HT-29 (cell line): ENCODE measurements at regions not wholly inside any gene's neighbourhood (a gene's known extent, or its start where the extent isn't known, plus 50 kb on each side); places are given as distances from the start of the nearest gene placed in this dataset.
"Not testable (repeated sequence)": the region's sequence is repeated elsewhere in the genome, so short reads cannot be mapped to it uniquely, and the experiment has no call there.

ENCODE experiments used
- DNase-seq: peaks from one replicate; pipeline ENCODE4 v3.0.0-alpha.2; 2015; ENCODE audit warnings: low spot score

DNA sequence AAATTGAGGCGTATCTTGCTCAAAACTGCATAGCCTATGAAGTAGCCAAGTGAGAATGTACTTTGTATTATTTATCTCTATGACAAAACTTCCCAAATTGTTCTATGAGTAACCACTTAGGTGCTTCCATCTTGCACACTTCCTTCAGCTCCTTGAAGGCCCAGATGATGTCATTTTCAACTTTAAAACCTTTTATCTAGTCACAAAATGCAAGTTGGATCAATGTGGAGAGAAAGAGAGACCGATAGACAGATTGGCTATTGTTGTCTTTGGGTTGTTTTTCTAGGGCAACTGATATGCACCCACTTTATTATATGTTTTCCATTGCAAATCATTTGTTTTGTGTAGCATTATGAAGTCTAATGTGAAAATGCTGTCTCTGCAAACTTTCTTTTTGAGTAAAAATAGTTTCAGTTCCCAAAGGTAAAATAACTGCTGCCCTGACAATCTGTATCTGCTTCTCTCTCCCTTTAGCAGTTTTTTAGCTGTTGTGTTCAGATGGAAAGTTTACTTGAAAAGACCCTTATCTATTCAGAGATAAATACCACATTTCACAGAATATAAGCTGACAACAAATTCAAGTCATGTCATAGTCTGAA is 73.7 kb upstream of the CITED2 start:
- DNase-seq, result no peak

DNA sequence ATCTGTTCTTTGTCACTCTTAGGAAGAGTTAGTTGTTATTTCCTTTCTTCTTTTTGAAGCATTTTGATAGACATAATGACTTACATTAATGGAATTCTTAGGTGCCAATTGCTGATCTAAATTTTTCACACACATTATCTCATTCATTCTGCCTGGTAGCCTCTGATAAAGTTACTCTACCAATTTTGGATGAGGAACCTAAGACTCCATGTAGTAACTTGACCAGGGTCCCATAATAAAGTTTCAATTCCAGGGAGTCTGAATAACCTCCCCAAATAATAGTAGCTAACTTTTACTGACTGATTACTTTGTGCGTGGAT is 73.2 kb upstream of the CITED2 start:
- DNase-seq, result no peak

DNA sequence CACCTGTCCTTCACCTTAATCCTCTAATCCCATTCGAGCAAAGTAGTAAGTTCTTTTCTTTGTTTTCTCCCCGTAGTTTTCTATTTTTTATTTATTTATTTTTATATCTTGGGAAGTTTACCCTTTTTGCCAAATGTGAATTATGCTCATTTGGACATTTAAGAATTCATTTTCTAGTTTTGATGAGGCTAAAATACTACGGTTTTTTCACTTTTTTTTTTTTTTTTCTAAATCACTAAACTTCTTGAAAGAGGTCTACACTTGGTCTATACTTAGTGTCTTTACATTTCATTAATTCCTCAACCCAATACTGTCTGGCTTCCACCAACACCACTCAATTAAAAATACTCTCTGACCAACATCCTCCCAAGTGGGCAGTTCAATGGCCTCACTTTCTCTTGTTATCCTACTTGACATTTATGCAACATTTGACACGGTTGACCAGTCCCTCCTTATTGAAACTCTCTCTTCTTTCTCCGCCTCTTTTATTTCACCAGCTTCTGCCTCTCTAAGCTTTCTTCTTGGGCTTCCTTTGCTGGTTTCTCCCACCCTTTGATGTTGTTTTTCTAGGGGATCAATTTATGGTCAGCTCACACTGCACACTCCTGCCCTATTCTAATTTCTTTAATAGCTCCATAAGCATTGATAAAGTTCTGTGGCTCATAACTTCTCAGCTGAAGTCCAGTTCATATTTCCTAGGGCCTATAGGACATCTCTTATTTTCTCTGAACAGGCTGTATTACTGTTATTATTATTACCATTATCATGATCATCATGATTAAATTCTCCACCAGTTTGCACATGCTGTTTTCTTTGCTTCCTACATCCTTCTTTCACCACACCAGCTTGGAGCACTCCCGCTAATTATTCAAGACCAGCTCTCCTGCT is 72.6 kb upstream of the CITED2 start:
- DNase-seq, result no peak

DNA sequence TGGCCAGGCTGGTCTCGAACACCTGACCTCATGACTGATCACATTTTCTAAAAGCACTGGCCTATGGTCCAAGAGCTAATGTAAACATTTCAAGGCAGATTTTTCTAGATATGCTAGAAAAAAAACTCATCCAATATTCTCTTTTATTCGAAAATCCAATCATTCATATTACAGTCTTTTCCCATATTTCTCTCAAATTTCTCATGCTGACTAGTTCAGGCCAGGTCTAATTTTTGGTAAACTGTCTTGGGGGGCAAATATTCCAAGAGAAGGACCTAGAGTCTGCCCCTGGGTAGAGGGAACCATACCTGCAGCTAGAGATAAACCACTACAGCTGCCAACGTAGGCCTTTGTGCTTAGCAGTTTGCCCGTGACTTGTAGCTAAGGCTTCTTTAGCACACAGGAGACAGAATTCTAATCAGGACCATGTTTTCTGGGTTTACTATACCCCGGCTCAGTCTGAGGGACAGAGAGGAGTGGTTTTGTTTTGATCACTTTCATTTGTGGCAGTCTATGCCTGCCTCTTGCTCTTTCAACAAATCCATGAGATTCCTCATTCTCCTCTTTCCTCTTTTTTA is 71.8 kb upstream of the CITED2 start:
- no peak for DNase-seq

DNA sequence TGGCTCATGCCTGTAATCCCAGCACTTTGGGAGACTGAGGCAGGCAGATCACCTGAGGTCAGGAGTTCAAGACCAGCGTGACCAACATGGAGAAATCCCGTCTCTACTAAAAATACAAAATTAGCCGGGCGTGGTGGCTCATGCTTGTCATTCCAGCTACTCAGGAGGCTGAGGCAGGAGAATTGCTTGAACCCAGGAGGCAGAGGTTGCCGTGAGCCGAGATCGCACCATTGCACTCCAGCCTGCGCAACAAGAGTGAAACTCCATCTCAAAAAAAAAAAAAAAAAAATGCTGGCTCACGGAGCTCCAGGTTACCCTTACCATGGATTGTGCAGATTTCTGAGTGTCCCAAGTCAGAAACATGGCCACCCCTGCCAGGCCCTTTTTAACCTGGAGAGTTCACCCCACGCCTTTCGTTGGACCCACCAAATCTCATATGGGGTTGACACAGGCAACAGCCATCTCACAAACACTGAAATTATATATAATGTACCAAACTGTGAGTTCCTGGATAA is 69.9 kb upstream of the CITED2 start:
- not testable (repeated sequence) for DNase-seq

- no peak for DNase-seq
These were observed 69.0 kb upstream of the CITED2 start for GRCh38 chr6:139443231-139444112.

DNA sequence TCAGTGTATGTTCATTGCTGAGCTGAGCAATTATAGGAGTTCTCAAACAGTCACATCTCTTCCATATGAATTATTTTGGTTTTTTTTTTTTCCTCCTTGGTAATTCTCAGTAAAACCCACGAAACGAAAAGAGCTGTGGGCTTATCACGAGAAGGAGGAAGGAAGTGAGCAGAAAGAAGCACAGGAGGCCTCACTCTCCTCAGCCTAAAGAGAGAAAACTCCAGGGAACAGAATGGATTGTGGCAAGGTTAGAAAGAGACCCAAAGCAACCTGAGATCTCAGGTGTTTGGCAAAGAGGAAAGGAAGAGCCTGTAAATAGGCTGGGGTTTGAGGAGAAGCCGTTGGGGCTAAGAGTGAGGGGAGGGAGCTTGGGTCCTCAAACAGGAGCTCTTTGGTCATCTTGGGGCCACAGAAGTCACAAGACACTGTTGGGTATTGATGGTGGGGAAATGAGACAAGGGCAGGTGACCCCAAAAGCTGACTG is 67.8 kb upstream of the CITED2 start:
- no peak for DNase-seq

GRCh38 chr6:139439349-139439748 is 64.9 kb upstream of the CITED2 start:
- no peak for DNase-seq

DNA sequence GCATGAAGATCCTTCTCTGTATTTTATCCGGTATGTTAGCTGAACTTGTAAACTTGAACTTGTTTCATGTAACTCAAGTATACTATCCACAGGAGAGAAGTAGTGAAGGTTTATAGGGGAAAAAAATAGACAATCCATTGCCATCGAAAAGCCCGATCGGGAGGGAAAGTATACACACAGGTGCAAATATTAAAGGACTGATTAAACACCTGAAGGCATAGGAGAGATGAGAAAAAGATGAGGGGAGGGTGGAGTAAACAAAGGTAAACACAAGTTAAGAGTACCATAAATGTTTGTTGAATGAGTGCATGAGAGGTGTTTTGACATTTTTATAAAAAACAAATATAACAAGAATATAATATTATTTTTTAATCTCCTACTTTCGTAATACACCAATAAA is 64.3 kb upstream of the CITED2 start:
- no peak for DNase-seq

DNA sequence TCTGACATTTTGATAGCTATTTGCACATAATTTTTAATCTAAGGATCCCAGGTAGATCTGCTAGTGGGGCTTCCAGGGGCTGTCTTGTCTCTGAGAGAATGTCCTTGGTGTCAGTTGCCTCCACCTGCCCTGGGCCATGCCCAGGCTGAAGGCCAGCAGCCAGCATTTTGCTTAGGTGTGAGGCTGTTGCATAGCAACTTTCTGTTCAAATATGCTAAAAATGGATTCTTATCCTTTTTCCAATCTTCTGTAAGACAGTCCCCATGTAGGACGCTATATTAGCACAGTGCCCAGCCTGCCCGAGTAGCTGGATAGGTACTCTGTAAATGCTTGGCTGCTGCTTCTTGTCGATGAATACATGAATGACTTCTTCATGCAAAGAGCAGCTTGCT is 62.5 kb upstream of the CITED2 start:
- no peak for DNase-seq

DNA sequence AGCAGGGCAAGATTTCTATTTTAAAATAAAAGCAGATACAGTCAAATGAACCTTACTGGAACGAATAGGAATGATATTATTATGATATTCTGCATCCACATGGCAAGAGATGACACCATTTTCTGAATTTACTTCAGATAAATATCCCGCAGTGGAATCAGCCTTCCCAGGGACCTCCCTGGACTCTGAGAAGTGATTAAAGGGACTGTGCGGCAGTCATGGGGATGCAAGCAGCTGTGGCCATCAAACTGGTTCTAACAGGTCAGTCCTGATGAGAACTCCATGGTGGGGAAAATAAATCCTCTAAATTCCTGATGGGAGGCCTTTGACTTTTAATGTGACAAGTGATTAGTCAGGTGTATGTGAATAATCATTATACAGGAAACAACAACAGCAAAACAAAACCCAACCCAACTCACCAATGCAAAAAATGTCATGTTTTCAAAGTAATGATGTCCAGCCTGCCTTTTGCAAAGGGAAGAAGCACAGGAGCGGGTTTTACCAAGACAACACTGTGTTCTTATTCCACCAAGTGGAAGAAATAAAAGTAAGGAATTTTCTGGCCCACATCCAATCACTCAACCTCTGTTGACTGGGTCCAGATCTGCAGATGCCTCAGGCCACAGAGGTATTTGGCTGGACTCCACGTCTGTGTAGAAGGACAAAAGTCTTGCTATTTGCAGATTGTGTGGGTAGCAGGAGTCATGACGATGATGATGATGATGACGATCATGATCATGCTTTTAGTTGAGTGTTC is 61.9 kb upstream of the CITED2 start:
- peak; percentile 11 for DNase-seq

DNA sequence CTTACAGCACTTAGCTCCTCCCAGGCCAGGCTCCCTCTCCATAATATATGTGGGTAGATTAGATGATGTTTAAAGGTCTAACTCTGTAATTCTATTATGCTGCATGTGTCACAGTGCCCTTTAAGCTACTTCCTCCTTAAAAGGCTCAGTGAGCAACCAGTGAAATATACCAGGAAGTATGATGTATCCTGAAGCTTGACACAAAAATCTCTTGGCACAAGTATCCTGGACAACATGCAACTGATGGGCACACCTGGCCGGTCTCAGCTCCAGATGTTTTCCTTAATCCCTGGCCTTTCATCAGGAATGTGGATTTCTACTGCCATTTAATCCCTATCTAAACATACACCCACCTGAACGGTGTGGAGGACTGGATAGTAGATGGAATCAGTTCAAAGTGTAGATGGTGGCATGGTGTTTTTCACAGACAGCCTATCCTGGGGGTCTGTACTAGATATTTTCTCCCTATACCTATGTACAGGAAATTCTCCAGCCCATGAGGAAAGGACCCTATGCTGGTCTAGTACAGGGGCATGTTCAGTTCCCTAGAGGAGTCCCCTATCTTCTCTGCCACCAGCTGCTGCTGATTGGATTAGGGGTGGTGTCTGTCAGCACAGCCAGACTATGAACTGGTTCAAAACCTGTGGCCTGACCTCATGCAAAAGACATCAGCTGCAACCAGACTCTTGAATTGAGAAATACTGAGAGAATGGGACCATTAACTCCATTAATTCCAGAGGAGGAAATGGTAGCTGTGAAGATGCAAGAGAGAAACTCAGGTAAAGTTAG is 59.4 kb upstream of the CITED2 start:
- peak; percentile 34 for DNase-seq

DNA sequence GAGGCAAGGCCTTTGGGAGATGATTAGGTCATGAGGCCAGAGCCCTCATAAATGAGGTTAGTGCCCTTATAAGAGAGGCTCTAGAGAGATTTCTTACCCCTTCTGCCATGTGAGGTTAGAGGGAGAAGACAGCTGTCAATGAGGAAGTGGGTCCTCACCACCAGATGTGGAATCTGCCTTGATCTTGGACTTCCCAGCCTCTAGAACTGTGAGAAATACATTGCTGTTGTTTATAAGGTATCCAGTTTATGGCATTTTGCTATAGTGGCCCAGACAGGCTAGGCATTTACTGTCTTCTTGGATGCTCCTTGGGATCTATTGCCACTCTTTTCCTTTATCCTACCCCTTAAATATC is 57.1 kb upstream of the CITED2 start:
- DNase-seq, result no peak

GRCh38 chr6:139430899-139431601 is 56.6 kb upstream of the CITED2 start:
- no peak for DNase-seq

GRCh38 chr6:139429580-139430145 is 55.2 kb upstream of the CITED2 start:
- no peak for DNase-seq

GRCh38 chr6:139427199-139427598 is 52.8 kb upstream of the CITED2 start:
- no peak for DNase-seq

DNA sequence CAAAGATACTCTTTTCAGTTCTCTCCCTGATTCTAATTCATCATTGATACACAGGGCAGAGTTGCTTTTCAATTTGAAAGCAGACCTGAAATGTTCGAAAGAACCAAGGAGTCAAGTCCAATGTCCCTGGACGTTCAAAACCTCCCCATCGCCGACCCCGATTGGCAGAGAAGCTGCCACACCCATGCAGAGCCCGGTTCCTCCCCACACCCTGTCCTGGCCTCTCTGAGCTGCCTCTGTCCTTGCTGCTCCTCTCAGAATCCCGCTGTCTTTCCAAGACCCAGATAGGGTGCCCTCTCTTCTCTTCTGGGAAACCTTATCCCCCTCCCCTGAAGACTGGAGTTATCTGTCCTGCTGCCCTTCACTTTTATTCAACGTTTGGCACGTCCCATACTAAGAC is 52.3 kb upstream of the CITED2 start:
- no peak for DNase-seq

DNA sequence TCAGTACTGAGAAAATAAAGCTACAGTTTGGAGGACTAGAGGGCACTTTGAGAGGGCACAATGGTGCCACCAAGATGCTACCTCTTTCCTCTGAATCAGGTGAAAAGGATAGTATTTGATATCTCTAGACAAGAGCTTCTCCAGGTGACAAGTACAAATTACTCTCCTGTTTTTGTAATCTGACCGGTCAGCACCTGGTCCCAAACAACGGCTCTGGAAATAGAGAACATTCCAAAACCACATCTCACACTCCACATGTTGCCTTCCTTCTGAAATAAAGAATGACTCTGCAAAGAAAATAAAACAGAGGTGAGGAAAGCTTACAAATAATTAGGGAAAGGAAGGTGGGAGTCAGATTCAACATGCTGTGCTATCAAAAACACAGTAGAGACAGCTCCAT is 51.3 kb upstream of the CITED2 start:
- DNase-seq, result no peak

DNA sequence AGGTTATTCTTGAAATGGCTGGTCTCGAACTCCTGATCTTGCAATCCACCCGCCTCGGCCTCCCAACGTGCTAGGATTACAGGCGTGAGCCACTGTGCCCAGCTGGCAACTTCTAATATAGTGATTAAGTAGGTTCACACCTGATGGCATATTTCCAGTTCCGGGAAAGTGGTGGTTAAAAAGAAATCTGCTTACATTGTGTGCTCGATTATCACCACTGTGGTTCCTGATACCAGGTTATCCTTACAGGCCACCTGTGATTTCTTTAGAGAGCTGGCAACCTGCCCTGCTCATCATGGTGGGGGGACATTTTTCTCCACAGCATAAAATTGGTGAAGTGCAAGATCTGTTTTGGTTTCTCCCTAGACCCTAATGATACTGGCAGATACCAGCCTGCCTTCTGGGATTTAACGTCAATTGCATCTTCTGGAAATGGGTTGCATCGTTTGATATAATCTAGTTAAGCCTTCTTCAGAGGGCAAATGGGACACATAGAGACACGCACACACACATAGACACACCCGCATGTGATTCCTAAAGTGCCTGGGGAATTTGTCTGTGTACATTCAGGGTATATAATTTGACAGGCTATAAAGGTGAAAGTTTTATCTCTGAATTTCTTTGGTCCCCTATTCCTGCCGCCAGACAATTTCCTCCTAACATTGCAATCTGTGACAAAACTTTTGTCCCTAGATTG is 49.7 kb upstream of the CITED2 start:
- DNase-seq, result no peak
